Smooth muscle cell (in vitro differentiated cells): ENCODE measurements at regions not wholly inside any gene's neighbourhood (a gene's known extent, or its start where the extent isn't known, plus 50 kb on each side); places are given as distances from the start of the nearest gene placed in this dataset.

Experiments
- DNase-seq: peaks from one replicate; lab custom pipeline; 2025; ENCODE audit not compliant: unreplicated experiment; lab: John Stamatoyannopoulos, UW
- H2AFZ ChIP-seq: fragments of 200-600 bp; sonication (generic); 2 replicates; pipeline ENCODE4 v1.6.0; 2016; ENCODE audit warnings: antibody characterized with exemption, low read depth, mild to moderate bottlenecking
- H3F3A ChIP-seq: fragments of 200-600 bp; sonication (generic); 2 replicates; pipeline ENCODE4 v1.6.0; 2017; ENCODE audit warnings: antibody characterized with exemption, low read depth
- H3K27ac ChIP-seq: fragments of 200-600 bp; sonication (generic); 2 replicates; pipeline ENCODE4 v1.5.1; 2016; ENCODE audit warnings: low read depth, mild to moderate bottlenecking
- H3K27me3 ChIP-seq: fragments of 200-600 bp; sonication (generic); 2 replicates; pipeline ENCODE4 v1.6.1; 2016; ENCODE audit warnings: low read depth, mild to moderate bottlenecking
- H3K36me3 ChIP-seq: fragments of 200-600 bp; sonication (generic); 2 replicates; pipeline ENCODE4 v1.5.1; 2016; ENCODE audit warnings: low read depth
- H3K4me1 ChIP-seq: fragments of 200-600 bp; sonication (generic); 2 replicates; pipeline ENCODE4 v1.5.1; 2016; ENCODE audit warnings: low read depth
- H3K4me2 ChIP-seq: fragments of 200-600 bp; sonication (generic); 2 replicates; pipeline ENCODE4 v1.6.0; 2016; ENCODE audit warnings: mild to moderate bottlenecking
- H3K4me3 ChIP-seq: fragments of 200-600 bp; sonication (generic); 2 replicates; pipeline ENCODE4 v1.5.1; 2016; ENCODE audit warnings: mild to moderate bottlenecking
- H3K79me2 ChIP-seq: fragments of 200-600 bp; sonication (generic); 2 replicates; pipeline ENCODE4 v1.6.0; 2016; ENCODE audit warnings: low read depth, mild to moderate bottlenecking
- H3K9ac ChIP-seq: fragments of 200-600 bp; sonication (generic); 2 replicates; pipeline ENCODE4 v1.6.0; 2016; ENCODE audit warnings: low read depth
- H3K9me3 ChIP-seq: fragments of 200-600 bp; sonication (generic); replicated peaks from 2 replicates; pipeline ENCODE4 v1.5.1; 2016; ENCODE audit warnings: low read depth
- H4K20me1 ChIP-seq: fragments of 200-600 bp; sonication (generic); 2 replicates; pipeline ENCODE4 v1.6.0; 2016; ENCODE audit warnings: low read depth
- WGBS: methylation state at CpG from one replicate; pipeline ENCODE4 v1.1.7; 2016; ENCODE audit warnings: low lambda C conversion rate; 5-methylcytosine and 5-hydroxymethylcytosine counted together
- TF ChIP-seq, protein P1 (sequence below): fragments of 200-600 bp; sonication (generic); IDR thresholded peaks from 2 replicates; pipeline ENCODE4 v1.5.1; 2017; ENCODE audit warnings: borderline replicate concordance, mild to moderate bottlenecking, antibody characterized with exemption; ENCODE audit not compliant: insufficient read depth, poor library complexity, severe bottlenecking

DNA sequence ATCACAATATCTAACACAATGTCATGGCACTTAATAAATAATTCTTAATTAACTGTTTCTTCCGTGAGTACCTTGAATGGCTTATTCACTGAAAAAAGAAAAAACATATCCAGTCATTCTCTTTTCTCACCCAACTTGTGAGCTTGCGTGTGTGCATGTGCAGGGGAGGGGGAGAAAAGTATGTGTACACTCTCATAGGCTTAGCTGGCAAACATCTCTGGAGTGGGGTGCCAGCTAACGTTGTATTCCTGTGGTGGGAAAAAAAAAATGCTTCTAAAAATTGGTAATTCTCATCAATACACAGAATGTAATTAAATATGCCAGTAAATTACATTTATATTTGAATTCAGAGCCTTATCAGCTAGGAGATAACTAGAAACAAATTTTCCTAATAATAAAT, 291.9 kb upstream of the NOX3 start:
- Histone ChIP-seq H3K27me3 (no peaks in the 10 kb centered on the region), H3K36me3 (no peaks in the 10 kb centered on the region), H3K4me1 (no peaks in the 10 kb centered on the region), H4K20me1 (no peaks in the 10 kb centered on the region), H3K9ac (no peak overlapping the region), H3K4me3 (no peak overlapping the region), H3K27ac (no peak overlapping the region), H3K4me2 (no peak overlapping the region), H3K9me3 (no peaks in the 10 kb centered on the region), H2AFZ (no peak overlapping the region), H3F3A (no peaks in the 10 kb centered on the region), H3K79me2 (no peaks in the 10 kb centered on the region)
- TF ChIP-seq, protein P1, sequence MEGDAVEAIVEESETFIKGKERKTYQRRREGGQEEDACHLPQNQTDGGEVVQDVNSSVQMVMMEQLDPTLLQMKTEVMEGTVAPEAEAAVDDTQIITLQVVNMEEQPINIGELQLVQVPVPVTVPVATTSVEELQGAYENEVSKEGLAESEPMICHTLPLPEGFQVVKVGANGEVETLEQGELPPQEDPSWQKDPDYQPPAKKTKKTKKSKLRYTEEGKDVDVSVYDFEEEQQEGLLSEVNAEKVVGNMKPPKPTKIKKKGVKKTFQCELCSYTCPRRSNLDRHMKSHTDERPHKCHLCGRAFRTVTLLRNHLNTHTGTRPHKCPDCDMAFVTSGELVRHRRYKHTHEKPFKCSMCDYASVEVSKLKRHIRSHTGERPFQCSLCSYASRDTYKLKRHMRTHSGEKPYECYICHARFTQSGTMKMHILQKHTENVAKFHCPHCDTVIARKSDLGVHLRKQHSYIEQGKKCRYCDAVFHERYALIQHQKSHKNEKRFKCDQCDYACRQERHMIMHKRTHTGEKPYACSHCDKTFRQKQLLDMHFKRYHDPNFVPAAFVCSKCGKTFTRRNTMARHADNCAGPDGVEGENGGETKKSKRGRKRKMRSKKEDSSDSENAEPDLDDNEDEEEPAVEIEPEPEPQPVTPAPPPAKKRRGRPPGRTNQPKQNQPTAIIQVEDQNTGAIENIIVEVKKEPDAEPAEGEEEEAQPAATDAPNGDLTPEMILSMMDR = no peak
- 95% methylated on average over 3 of the region's 3 CpGs for WGBS
- DNase-seq = no peak

DNA sequence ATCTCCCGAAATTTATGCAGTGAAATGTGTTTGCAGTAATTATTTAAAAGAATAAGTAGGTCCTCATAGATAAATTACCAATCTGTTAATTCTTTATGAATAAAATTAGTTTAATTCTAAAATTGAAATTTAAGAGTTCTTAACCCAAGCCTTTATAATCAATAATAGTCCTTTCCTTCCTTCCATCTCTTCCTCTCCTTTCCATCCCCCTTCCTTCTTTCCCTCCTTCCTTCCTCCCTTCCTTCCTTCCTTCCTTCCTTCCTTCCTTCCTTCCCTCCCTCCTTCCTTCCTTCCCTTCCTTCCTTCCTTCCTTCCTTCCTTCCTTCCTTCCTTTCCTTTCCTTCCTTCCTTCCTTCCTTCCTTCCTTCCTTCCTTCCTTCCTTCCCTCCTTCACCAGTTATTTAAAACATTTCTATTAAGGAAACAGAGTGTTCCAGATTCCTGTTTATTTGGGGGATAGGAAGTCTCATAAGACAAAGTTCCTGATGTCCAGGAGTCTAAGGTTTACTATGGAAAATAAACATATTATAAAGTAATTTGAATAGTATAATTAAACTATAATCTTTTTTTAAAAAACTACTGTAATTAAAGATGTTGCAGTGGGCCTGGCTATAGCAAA, 285.3 kb upstream of the NOX3 start:
- Histone ChIP-seq H3K4me3 (no peak overlapping the region), H3F3A (no peaks in the 10 kb centered on the region), H3K36me3 (no peaks in the 10 kb centered on the region), H3K27ac (no peak overlapping the region), H3K9ac (no peak overlapping the region), H3K4me1 (no peaks in the 10 kb centered on the region), H2AFZ (no peak overlapping the region), H3K4me2 (no peak overlapping the region), H3K79me2 (no peaks in the 10 kb centered on the region), H4K20me1 (no peaks in the 10 kb centered on the region), H3K9me3 (no peaks in the 10 kb centered on the region), H3K27me3 (no peaks in the 10 kb centered on the region)
- WGBS = 89% methylated on average over 1 of the region's 1 CpG
- TF ChIP-seq, protein P1 = no peak
- DNase-seq = no peak

DNA sequence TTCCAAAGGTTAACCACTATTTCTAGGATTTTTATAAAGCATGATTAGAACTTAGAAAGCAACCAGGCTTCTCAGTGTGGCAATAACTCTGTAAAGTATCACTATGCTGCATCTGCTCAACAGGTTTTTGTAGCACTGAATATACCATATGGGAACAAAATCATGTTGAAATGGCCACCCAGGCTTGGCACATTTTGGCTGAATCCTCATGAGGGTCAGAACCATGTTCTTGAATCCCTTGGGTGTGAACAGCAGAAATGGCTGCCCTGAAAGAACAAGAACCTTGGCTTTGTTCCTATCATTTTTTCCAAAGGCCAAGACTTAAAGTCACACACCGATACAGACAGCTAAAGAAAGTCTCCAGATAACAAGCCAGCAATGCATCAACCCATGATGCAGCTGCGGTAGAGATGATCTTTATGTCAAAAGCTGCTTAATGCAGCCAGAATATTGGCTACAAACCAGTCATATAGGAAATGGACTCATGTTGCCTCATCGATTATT, 283.0 kb upstream of the NOX3 start:
- DNase-seq = no peak
- no peak overlapping the region for H2AFZ ChIP-seq
- TF ChIP-seq, protein P1 = no peak
- WGBS = 83% methylated on average over 3 of the region's 3 CpGs
- H3K4me3 ChIP-seq = no peak overlapping the region
- no peaks in the 10 kb centered on the region for H3K79me2 ChIP-seq
- no peaks in the 10 kb centered on the region for H3K36me3 ChIP-seq
- no peaks in the 10 kb centered on the region for H3F3A ChIP-seq
- H3K9me3 ChIP-seq = no peaks in the 10 kb centered on the region
- H3K4me2 ChIP-seq = no peak overlapping the region
- H3K9ac ChIP-seq = no peak overlapping the region
- H4K20me1 ChIP-seq = no peaks in the 10 kb centered on the region
- no peaks in the 10 kb centered on the region for H3K27me3 ChIP-seq
- no peaks in the 10 kb centered on the region for H3K4me1 ChIP-seq
- H3K27ac ChIP-seq = no peak overlapping the region

DNA sequence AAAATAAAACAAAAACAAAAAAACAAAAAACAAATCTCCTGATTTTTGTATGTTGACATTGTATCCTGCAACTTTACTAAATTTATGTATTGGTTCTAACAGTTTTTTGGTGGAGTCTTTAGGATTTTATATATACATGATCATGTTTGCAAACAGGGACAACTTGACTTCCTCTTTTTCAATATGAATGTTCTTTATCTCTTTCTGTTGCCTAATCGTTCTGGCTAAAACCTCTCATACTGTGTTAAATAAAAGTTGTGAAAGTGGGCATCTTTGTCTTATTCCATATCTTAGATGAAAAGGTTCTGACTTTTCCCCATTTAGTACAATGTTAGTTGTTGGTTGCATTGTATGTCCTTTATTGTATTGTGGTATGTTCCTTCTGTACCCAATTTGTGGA, 261.7 kb upstream of the NOX3 start:
- no peak for DNase-seq
- Histone ChIP-seq H4K20me1 (no peaks in the 10 kb centered on the region), H3K9ac (no peak overlapping the region), H3K27ac (no peak overlapping the region), H2AFZ (no peak overlapping the region), H3K4me2 (no peak overlapping the region), H3K9me3 (no peaks in the 10 kb centered on the region), H3F3A (no peaks in the 10 kb centered on the region), H3K79me2 (no peaks in the 10 kb centered on the region), H3K4me1 (no peaks in the 10 kb centered on the region), H3K36me3 (no peaks in the 10 kb centered on the region), H3K27me3 (no peaks in the 10 kb centered on the region), H3K4me3 (no peak overlapping the region)
- TF ChIP-seq, protein P1 = no peak
- WGBS = 65% methylated on average over 1 of the region's 1 CpG
